OCI-LY7 (cell line): ENCODE measurements at regions not wholly inside any gene's neighbourhood (a gene's known extent, or its start where the extent isn't known, plus 50 kb on each side); places are given as distances from the start of the nearest gene placed in this dataset.
"Not testable (repeated sequence)": the region's sequence is repeated elsewhere in the genome, so short reads cannot be mapped to it uniquely, and the experiment has no call there.

Experiments
- CTCF ChIP-seq: fragments of 200-600 bp; sonication (generic); conservative IDR thresholded peaks from 2 replicates; pipeline ENCODE4 v1.5.1; 2014; ENCODE audit warnings: mild to moderate bottlenecking, antibody characterized with exemption, low read length, moderate library complexity, mixed read lengths
- EZH2phosphoT487 ChIP-seq: fragments of 200-600 bp; sonication (generic); IDR thresholded peaks from 2 replicates; pipeline ENCODE4 v1.6.1; 2018; ENCODE audit warnings: low read depth, borderline replicate concordance, mild to moderate bottlenecking, mixed run types, antibody characterized with exemption, low read length, moderate library complexity, mixed read lengths

- not testable (repeated sequence) for TF ChIP-seq CTCF, EZH2phosphoT487
Measured at GRCh38 chr2:179385756-179386155, 121.1 kb upstream of the SESTD1 start.
